Activated naive CD8-positive, alpha-beta T cell treated with anti-CD3 and anti-CD28 coated beads, Interleukin-2, amount 50 U/mL, for 16 hours (primary cell): ENCODE measurements at regions not wholly inside any gene's neighbourhood (a gene's known extent, or its start where the extent isn't known, plus 50 kb on each side); places are given as distances from the start of the nearest gene placed in this dataset.
"Not testable (repeated sequence)": the region's sequence is repeated elsewhere in the genome, so short reads cannot be mapped to it uniquely, and the experiment has no call there.

Experiments
- DNase-seq: peaks from one replicate; pipeline ENCODE4 v3.0.0-alpha.2; 2020; ENCODE audit warnings: low read depth, low spot score

DNA sequence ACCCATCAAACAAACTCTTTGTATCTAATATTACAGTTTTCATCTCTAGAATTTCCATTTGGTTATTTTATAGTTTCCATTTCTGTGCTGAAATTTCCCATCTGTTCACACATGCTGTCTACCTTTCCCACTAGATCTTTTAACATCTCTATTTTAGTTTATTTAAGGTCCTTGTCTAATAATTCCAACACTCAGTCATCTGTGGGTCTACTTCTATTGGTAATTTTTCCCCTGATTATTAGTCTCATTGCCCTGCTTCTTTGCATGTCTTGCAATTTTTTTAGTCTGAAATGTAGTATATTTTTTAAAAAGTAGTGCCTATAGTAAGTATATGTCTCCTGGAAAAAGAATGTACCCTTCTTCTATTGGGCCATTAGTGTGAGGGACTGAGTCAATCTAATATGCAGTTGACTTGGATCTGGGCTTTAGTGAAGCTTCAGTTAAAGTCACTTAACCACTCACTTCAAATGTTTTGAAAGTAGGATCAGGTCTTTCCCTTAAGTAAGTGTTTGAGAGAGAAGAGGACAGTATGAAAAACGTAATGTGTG lies 370.8 kb downstream of the SEC14L1 start:
- no peak for DNase-seq

DNA sequence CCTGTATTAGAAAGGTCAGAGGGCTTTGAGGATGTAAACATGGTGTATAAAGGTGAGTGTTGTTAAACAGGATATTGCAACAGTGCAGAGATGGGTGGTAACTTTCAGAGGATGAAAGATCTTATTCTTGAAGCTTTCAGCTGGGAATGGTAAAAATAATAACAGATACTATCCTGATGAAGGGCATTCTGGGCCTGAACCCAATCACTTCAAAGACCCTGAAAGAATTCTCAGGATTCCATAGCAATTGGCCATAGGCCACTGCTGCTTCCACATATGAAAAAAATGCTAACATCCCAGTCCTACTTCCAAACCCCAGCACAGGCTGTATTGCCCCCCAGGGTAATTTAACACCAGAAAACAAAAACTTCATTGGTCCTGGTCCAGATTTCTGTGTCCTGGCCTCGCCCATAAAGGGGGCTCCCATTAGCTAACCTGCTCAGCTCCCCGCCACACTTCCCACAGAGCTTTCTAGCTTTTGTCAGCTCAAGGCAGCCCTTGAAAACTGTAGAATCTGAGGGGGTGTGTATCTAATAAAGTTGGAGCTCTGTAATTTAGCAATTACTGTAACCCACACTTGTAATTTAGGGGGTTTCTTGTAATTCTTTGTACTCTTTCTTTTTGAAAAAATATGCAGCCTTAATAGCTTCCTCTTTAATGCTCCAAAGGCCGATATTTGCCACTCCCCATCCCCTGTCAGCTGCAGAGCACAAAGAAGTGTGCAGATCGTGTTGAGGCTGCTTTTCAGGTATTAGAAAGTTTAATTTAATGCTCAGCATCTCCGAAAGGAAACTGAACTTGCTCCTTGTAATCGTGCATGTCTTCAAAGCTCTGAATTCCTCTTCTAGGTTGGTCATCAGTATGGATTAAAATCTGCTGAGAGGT lies 371.5 kb downstream of the SEC14L1 start:
- DNase-seq: no peak

DNA sequence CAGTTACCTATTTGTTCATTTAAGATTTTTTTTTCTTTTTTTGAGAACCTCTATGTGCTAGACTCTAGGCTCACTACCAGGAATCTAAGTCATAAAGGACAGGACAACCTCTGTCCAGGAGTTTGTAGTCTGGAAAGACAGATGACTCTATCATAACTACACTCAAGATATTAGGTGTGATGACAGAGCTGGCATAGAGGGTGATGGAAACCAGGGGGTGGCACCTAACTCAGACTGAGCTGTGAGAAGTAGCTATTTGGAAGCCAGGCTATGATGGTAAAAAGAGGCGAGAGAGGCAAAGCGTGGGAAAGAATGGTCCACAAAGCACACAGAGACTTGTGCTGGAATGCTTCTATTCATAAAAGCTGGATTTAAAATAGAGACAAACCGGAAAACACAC lies 372.3 kb downstream of the SEC14L1 start:
- DNase-seq: no peak

DNA sequence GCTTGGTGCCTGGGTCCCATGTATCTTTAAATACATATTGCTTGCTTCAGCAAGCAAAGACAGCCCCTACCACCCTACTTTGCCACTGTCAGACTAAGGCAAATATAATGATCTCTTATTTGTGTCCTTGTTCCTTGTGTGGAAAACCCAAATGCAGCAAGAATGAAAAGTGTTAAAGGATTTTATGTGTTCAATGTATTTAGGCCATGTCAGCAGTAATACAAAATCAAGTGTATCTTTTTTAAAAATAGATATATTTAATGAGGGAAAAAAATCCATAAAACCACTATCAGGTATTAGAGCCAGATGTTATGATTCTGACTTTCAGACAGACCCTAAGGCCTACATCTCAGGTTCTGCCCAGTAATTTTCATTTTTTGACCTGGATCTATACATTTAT lies 374.5 kb downstream of the SEC14L1 start:
- no peak for DNase-seq

DNA sequence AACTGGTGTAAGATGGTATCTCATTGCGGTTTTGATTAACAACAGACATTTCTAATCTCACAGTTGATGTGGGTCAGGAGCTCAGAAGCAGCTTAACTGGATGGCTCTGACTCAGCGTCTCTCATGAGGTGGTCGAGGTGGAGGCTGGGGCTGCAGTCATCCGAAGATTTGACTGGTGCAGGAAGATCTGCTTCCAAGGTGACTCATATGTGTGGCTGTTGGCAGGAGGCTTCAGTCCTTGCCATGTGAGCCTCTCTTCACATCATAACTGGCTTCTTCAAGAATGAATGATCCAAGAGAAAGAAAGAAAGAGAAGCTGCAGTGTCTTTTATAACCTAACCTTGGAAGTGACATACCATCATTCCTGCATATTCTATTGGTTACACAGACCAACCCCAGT lies 376.1 kb downstream of the SEC14L1 start:
- no peak for DNase-seq

DNA sequence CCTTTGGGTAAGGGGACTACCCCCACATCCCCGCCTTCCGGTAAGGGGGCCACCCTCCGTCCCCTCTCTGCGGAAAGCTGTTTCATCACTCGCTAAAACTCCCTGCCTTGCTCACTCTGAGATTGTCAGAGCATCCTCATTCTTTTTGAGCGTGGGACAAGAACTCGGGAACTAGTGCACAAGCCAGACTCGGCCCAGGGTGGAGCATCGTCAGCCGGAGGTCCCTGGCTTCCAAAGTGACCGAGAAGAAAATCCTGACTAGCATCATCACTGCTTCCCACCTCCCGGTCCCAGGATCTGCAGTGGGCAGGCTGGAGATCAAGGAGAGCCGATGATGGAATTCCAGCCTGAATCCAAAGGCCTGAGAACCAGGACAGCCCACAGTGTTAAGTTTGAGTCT lies 380.3 kb downstream of the SEC14L1 start:
- DNase-seq: no peak

DNA sequence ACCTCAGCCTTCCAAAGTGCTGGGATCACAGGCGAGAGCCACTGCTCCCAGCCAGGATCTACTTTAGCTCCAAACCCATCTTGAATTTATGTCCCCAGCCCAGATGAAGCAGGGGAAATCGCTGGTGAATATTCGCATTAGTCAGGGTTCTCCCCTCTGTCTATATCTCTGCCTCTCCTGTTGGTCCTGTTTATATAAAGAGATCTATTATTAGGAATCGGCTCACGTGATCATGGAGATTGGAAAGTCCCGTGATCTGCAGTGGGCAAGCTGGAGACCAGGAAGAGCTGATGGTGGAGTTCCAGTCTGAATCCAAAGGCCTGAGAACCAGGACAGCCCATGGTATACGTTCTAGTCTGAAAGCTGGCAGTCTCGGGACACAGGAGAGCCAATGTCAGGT lies 382.8 kb downstream of the SEC14L1 start:
- no peak for DNase-seq

DNA sequence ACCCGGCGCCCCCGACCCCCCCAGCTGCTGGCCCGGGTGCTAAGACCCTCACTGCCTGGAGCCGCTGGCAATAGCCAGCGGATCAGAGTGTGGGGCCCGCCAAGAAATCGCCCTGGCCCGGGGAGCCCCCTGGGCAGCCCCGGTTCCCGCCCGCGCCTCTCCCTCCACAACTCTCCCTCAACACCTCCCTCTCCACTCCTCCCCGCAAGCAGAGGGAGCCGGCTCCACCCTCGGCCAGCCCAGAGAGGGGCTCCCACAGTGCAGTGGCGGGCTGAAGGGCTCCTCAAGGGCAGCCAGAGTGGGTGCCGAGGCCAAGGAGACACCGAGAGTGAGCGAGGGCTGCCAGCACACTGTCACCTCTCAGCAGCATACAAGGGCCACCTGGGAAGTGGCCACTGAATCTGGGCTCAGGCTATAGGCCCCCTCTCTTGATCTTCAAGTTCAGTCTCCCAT lies 385.5 kb downstream of the SEC14L1 start:
- DNase-seq: no peak

DNA sequence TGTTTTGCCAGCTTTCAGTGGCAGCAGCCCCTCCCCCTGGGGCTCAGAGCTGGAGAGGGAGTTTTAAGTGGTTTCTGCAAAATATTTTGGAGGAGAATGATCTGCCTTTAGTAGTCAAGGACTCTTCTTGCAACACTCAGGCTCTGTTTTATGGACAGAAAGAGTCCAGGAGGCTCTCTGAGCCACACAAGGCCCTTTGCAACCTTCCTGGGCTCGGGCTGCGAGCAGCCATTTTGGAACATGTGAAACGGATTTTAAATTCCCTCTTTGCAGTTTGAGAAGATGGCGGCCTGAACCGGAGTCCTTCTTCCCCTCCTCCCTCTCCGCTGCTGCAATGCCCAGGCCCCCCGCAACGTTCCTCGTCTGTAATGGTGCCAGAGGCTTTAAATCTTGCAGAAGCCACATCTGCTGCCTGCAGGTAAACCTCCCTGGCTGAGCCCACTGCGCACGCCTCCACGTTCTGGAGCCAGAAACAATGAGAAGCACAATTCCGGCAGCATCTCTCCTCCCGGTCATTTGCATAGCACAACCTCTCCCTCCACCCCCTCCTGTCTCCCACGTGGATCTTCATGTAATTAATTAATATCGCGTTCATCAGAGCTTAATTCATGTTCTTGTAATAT lies 386.1 kb downstream of the SEC14L1 start:
- DNase-seq: no peak

DNA sequence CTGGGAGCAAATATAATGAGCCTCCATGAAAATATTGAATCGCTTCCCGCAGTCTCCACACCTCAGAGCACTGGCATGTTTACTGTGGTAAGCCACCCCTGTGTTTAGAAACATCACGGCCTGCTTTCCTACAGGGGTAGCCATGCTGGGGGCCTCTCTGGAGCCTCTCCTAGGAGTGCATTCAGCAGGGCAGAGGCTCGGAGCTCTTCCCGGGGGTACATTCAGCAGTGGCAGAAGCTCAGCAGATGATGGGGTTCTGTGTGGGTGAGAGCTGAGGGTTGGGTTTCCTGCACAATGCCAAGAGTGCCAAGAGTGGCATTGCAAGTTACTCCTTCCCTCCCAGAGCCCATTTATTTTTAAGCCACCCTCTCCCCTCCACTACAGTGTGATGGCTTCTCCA lies 386.6 kb downstream of the SEC14L1 start:
- no peak for DNase-seq

DNA sequence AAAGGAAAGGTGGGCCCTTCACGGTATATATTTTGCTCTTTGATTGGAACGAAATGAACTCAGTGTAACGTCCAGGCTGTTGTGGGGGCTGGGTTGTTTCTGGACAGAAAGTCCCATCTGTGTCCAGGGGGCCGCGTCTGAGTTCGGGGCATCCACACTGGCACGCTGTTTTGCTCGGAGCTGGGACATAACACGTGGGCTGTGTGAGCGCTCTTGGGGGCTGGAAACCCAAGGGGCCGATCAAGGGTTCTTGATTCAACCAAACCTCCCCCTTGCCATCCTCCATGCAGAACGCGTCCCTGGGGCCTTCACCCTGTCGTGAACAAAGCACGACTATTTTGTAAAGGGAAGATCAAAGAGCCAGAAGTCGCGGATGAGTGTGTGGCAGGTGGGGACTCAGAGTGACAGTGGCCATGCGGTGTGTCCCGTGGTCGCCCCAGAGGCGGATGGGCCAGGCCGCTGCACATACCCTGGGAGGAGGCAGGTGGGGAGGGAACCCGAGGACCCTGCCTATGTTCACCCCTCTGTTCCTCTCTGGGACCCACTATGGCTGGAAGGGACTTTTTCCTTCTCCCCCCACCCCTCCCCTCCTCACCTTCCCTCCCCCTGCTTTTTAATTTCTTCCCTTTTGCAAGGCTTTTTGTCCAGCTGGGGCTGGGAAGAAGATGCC lies 387.2 kb downstream of the SEC14L1 start:
- DNase-seq: no peak

DNA sequence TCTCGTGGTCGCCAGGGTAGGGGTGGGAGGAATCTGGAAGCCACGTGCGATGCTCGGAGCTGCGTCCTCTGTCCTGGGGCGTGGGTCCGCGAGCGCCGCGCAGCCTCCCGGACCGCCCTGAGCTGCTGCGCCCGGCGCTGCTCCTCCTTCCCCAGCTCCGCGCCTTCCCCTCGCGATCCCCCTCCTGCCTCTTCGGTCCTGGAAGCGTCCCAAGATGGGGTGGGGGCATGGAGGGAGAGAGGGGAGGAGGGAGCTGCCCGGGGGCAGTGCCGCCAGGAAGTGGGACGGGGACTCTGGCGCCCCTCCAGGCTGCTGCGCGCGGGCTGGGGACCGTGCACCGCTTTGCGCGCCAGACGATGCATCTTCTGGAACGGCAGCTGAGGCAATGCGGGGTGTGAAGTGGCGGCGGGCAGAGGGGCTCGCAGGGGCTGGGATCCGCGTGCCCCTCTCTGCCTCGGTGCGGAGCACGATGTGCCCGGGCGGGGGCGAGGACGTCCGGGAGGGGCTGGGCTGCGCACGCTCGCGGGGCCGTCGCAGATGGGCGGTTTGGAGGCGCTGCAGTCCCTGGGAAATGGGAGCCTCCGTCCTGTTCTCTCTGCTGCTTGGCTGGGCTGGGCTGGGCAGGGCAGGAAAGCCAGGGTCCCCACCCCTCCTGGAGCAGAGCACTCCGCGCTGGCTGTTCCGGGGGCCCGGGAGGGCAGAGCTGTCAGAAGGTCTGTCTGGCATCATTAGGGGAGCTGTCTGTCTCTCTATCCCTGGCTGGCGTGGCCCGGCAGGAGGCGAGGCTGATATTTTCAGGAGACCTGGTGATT lies 388.0 kb downstream of the SEC14L1 start:
- no peak for DNase-seq

DNA sequence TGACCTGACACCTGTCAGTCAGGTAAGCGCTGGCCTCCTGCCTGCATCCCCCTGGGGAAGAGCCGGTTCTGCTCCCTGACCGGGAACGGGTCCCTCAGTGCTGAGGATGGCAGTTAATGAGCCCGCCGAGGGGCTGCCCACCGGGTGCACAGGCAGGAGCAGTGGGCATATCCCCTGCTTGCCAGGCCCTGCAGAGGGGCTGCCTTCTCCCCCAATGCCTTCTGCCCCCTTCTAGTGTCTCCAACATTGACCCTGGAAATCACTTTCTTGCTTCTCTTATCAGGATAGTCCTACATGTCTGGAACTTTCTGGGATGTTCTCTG lies 388.5 kb downstream of the SEC14L1 start:
- DNase-seq: no peak

DNA sequence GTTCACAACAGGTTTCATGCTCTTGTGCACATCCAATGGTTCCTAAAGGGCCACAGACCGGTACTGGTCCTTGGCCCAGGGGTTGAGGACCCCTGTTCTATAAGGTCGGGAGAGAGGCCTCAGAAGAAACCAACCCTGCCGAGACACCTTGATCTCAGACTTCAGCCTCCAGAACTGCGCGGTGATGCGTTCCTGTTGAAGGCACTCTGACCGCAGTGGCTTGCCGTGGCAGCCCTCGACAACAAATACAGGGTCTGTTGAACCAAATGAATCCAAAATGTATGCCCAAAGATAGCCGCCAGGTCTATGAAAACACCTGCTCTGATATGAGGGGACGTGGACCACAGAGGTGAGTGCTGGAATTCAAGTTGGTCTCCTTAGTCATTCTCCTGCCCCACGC lies 389.8 kb downstream of the SEC14L1 start:
- no peak for DNase-seq

DNA sequence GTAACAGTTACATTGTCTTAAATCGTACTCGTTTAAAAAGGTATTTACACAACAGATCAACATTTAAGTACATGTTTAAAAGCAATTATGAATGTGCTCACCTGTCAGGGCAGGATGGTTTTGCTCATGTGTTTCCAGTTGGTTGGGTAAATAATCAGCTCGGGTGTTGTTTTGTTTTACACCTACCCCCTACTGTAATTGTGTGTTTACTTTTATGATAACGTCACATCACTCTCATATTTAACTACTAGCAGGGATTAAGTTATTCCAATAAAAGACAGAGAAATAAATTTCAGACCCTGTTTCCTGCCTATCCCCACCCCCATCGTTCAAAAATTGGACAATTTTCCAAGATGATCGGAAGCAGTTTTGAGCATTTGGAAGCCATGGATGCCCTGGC lies 390.2 kb downstream of the SEC14L1 start:
- no peak for DNase-seq

DNA sequence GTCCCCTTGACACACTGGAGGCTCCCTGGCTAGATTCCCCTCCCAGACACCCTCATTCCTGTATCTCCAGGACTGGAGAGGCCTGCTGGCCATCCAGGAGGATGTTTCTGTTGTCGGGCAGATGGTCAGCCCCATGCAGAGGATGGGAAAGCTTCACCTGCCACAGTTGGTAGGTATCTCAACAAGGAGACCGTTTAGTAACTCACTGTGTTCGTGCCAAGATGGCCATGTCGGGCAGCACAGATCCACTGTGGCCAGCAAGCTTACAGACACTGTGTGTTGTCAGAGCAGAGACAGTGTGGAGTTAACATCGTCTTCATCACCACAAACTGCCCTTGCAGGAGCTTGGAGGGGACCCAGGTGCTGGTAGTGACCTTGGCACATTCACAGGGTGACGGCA lies 390.9 kb downstream of the SEC14L1 start:
- no peak for DNase-seq

DNA sequence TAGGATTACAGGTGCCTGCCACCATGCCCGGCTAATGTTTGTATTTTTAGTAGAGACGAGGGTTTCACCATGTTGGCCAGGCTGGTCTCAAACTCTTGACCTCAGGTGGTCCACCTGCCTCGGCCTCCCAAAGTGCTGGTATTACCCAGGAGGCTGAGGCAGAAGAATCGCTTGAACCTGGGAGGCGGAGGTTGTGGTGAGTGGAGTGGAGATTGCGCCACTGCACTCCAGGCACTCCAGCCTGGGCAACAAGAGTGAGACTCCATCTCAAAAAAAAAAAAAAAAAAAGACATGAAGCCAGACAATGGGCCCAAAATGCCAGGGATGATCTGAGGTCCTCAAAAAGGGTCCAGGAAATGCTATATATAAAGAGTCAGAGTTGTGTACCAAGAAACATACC lies 392.9 kb downstream of the SEC14L1 start:
- DNase-seq: not testable (repeated sequence)

DNA sequence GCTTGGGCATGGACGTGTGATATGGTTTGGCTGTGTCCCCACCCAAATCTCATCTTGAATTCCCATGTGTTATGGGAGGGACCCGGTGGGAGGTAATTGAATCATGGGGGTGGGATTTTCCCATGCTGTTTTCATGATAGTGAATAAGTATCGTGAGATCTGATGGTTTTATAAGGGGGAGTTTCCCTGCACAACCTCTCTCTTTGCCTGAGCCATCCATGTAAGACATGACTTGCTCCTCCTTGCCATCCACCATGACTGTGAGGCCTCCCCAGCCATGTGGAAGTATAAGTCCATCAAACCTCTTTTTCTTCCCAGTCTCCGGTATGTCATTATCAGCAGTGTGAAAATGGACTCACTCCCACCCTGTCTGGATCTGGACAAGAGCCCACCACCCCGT lies 393.4 kb downstream of the SEC14L1 start:
- no peak for DNase-seq

DNA sequence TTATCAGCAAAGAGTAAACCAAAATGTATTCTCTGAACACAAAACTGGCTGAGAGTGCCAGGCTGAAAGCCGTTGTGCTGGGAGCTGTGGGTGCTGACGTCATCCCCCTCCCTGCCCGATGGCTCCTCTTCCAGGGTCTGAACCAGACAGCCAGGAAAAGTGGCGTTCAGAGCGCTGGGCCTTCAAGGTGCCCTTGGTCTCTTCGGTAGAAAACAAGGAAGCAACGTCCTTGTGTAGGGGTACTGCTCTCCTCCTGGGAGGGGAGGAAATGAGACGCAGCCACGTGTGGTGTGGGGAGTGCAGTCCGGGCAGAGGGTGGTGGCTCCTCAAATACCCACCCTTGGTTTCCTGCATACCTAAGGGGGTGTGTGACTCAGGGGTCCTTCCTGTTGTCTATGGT lies 394.7 kb downstream of the SEC14L1 start:
- no peak for DNase-seq

DNA sequence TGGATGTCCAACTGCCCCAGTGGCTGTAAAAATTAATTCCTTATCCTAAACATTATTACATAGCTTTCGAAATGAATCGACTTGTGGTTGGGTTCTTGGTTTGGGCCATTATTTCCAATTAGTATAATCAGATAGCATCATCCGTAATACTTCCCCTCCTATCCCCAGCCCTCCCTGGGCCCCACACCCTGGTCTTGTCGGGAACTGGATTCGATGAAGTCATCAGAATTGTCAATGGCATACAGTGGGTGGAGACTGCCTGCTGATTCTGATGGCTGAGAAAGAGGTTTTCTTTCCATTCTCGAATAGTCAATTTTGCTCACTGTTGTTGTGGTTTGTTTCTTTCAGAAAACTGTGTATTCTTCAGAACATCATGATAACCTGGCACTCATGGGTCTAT lies 395.1 kb downstream of the SEC14L1 start:
- DNase-seq: no peak

DNA sequence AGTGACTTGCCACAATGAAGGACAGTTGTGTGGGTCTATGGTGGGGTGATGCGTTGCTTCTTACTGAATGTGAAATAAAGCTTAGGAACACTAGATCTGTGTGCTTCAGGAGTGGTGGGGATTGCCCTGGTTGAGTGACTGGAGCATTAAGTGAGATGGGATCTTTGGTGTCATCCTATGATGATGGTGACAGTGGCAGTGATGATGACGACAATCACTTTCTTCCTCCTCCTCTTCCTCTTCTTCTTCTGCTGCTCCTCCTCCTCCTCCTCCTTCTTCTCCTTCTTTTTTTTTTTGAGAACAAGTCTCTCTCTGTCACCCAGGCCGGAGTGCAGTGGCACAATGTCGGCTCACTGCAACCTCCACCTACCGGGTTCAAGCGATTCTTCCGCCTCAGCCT lies 396.8 kb downstream of the SEC14L1 start:
- DNase-seq: no peak

DNA sequence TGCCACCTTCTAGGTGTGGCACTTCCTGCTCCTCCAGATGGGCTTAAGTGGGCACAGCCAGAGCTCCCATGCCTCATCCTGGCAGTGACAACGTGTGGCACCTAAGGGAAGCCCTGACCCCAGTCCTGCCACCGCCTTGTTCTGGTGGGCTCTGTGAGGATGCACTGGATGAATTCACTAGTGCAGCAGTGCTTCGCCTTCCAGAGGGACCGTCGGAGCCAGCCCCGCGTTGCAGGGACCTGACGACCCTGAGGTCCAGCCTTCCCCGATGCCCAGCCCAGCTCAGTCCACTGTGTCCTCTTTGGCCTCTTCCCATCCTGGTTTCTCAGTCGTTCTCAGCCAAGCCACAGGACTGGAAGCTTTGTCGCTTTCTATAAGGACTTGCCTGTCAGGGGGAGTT lies 399.8 kb downstream of the SEC14L1 start:
- DNase-seq: no peak
